22Rv1 (cell line): ENCODE measurements at regions not wholly inside any gene's neighbourhood (a gene's known extent, or its start where the extent isn't known, plus 50 kb on each side); places are given as distances from the start of the nearest gene placed in this dataset.

Experiments used
- ZFX ChIP-seq: fragments of 450-650 bp; IDR thresholded peaks from 2 replicates; pipeline ENCODE4 v1.6.1; 2017; ENCODE audit warnings: antibody characterized with exemption, borderline replicate concordance
- TF ChIP-seq, protein P1 (sequence below): fragments of 450-650 bp; IDR thresholded peaks from 2 replicates; pipeline ENCODE4 v1.5.1; 2017; ENCODE audit warnings: mild to moderate bottlenecking

DNA sequence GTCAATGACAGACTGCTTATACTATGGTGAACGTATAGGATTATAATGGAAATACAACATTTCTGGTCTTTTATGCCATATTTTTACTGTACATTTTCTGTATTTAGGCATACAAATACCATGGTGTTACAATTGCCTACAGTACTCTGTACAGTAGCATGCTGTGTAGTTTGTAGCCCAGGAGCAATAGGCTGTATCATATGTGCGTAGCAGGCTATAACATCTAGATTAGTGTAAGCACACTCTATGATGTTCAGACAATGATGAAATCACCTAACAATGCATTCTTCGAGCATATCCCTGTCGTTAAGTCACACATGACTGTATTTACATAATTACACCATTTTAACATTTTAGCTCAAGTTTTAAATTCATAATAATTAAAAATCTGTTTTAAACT, 556.6 kb upstream of the ZNF804A start:
- TF ChIP-seq, protein P1, sequence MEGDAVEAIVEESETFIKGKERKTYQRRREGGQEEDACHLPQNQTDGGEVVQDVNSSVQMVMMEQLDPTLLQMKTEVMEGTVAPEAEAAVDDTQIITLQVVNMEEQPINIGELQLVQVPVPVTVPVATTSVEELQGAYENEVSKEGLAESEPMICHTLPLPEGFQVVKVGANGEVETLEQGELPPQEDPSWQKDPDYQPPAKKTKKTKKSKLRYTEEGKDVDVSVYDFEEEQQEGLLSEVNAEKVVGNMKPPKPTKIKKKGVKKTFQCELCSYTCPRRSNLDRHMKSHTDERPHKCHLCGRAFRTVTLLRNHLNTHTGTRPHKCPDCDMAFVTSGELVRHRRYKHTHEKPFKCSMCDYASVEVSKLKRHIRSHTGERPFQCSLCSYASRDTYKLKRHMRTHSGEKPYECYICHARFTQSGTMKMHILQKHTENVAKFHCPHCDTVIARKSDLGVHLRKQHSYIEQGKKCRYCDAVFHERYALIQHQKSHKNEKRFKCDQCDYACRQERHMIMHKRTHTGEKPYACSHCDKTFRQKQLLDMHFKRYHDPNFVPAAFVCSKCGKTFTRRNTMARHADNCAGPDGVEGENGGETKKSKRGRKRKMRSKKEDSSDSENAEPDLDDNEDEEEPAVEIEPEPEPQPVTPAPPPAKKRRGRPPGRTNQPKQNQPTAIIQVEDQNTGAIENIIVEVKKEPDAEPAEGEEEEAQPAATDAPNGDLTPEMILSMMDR: no peak
- TF ChIP-seq ZFX: no peak
